NT2/D1 (cell line): ENCODE measurements at regions not wholly inside any gene's neighbourhood (a gene's known extent, or its start where the extent isn't known, plus 50 kb on each side); places are given as distances from the start of the nearest gene placed in this dataset.

Experiments
- DNase-seq: peaks from one replicate; pipeline ENCODE4 v3.0.0-alpha.2; 2011; ENCODE audit warnings: low read depth, low spot score
- H3K27me3 ChIP-seq: 2 replicates; pipeline ENCODE4 v1.6.0; 2011; ENCODE audit warnings: mild to moderate bottlenecking; ENCODE audit not compliant: insufficient read length, insufficient read depth
- H3K36me3 ChIP-seq: 2 replicates; pipeline ENCODE4 v1.6.1; 2011; ENCODE audit warnings: mild to moderate bottlenecking, low read length, mixed read lengths; ENCODE audit not compliant: insufficient read depth, insufficient read length
- H3K4me1 ChIP-seq: 2 replicates; pipeline ENCODE4 v1.5.1; 2011; ENCODE audit not compliant: insufficient read depth, insufficient read length
- H3K4me3 ChIP-seq: 2 replicates; pipeline ENCODE4 v1.5.1; 2011; ENCODE audit warnings: low read depth; ENCODE audit not compliant: insufficient read length
- H3K9ac ChIP-seq: 2 replicates; pipeline ENCODE4 v1.6.0; 2011; ENCODE audit warnings: low read depth; ENCODE audit not compliant: insufficient read length
- H3K9me3 ChIP-seq: 2 replicates; pipeline ENCODE4 v1.5.1; 2011; ENCODE audit warnings: mild to moderate bottlenecking, low read length; ENCODE audit not compliant: insufficient read depth
- SUZ12 ChIP-seq: IDR thresholded peaks from 2 replicates; pipeline ENCODE4 v1.6.1; 2011; ENCODE audit not compliant: insufficient read length, insufficient read depth; ENCODE audit errors: extremely low read depth
- YY1 ChIP-seq: IDR thresholded peaks from 2 replicates; pipeline ENCODE4 v1.6.1; 2011; ENCODE audit not compliant: insufficient read length, insufficient read depth
- ZNF274 ChIP-seq: IDR thresholded peaks from 2 replicates; pipeline ENCODE4 v1.6.1; 2011; ENCODE audit warnings: mild to moderate bottlenecking, low read depth, low read length

GRCh38 chr7:116422683-116423082 is 76.9 kb upstream of the CAV2 start:
- Histone ChIP-seq H3K4me1 (no peaks in the 10 kb centered on the region), H3K9me3 (no peaks in the 10 kb centered on the region), H3K4me3 (no peak overlapping the region), H3K36me3 (no peaks in the 10 kb centered on the region), H3K9ac (no peak overlapping the region), H3K27me3 (no peaks in the 10 kb centered on the region)
- DNase-seq = no peak
- TF ChIP-seq YY1 = no peak
- no peak for TF ChIP-seq ZNF274
- TF ChIP-seq SUZ12 = no peak

GRCh38 chr7:116423499-116423898 is 76.0 kb upstream of the CAV2 start:
- H3K36me3 ChIP-seq = no peaks in the 10 kb centered on the region
- DNase-seq = no peak
- no peaks in the 10 kb centered on the region for H3K27me3 ChIP-seq
- H3K9ac ChIP-seq = no peak overlapping the region
- TF ChIP-seq YY1 = no peak
- no peak for TF ChIP-seq SUZ12
- no peak for TF ChIP-seq ZNF274
- H3K4me1 ChIP-seq = no peaks in the 10 kb centered on the region
- H3K4me3 ChIP-seq = no peak overlapping the region
- H3K9me3 ChIP-seq = no peaks in the 10 kb centered on the region

- no peaks in the 10 kb centered on the region for H3K9me3 ChIP-seq
- H3K4me1 ChIP-seq = no peaks in the 10 kb centered on the region
- no peaks in the 10 kb centered on the region for H3K27me3 ChIP-seq
- H3K9ac ChIP-seq = no peak overlapping the region
- TF ChIP-seq ZNF274 (no peak), YY1 (no peak), SUZ12 (no peak)
- no peaks in the 10 kb centered on the region for H3K36me3 ChIP-seq
- DNase-seq = no peak
- H3K4me3 ChIP-seq = no peak overlapping the region
Observed at GRCh38 chr7:116425647-116426209, 73.8 kb upstream of the CAV2 start.

- Histone ChIP-seq H3K27me3 (no peaks in the 10 kb centered on the region), H3K9ac (no peak overlapping the region), H3K4me3 (no peak overlapping the region), H3K36me3 (no peaks in the 10 kb centered on the region), H3K9me3 (no peaks in the 10 kb centered on the region), H3K4me1 (no peaks in the 10 kb centered on the region)
- TF ChIP-seq ZNF274 (no peak), YY1 (no peak), SUZ12 (no peak)
- DNase-seq = peak; percentile 11
Observed at GRCh38 chr7:116426428-116427156, 72.9 kb upstream of the CAV2 start.

- Histone ChIP-seq H3K36me3 (no peaks in the 10 kb centered on the region), H3K9me3 (no peaks in the 10 kb centered on the region), H3K4me1 (no peaks in the 10 kb centered on the region), H3K27me3 (no peaks in the 10 kb centered on the region), H3K4me3 (no peak overlapping the region), H3K9ac (no peak overlapping the region)
- DNase-seq = no peak
- no peak for TF ChIP-seq SUZ12
- no peak for TF ChIP-seq ZNF274
- no peak for TF ChIP-seq YY1
Observed at GRCh38 chr7:116429986-116430619, 69.4 kb upstream of the CAV2 start.

GRCh38 chr7:116431787-116432526 is 67.6 kb upstream of the CAV2 start:
- Histone ChIP-seq H3K9me3 (no peaks in the 10 kb centered on the region), H3K4me1 (no peaks in the 10 kb centered on the region), H3K9ac (no peak overlapping the region), H3K27me3 (no peaks in the 10 kb centered on the region), H3K4me3 (no peak overlapping the region), H3K36me3 (no peaks in the 10 kb centered on the region)
- TF ChIP-seq YY1 = no peak
- no peak for TF ChIP-seq SUZ12
- no peak for TF ChIP-seq ZNF274
- no peak for DNase-seq

GRCh38 chr7:116432527-116432916 is 67.0 kb upstream of the CAV2 start:
- no peaks in the 10 kb centered on the region for H3K4me1 ChIP-seq
- H3K4me3 ChIP-seq = no peak overlapping the region
- H3K9me3 ChIP-seq = no peaks in the 10 kb centered on the region
- H3K9ac ChIP-seq = no peak overlapping the region
- TF ChIP-seq SUZ12 (no peak), YY1 (no peak), ZNF274 (no peak)
- H3K36me3 ChIP-seq = no peaks in the 10 kb centered on the region
- no peaks in the 10 kb centered on the region for H3K27me3 ChIP-seq
- DNase-seq = no peak
